Activated naive CD8-positive, alpha-beta T cell treated with anti-CD3 and anti-CD28 coated beads, Interleukin-2, amount 10 ng/mL, durations not matched to agents 7 days and 5 days (primary cell): ENCODE measurements at regions not wholly inside any gene's neighbourhood (a gene's known extent, or its start where the extent isn't known, plus 50 kb on each side); places are given as distances from the start of the nearest gene placed in this dataset.

Experiments used
- ATAC-seq: fragments of 150-1000 bp; cut with Tn5 transposase; one replicate; pipeline ENCODE4 v1.10.0; 2021; ENCODE audit warnings: low read depth, moderate library complexity
- POLR2A ChIA-PET: fragments of 350-600 bp; sonication (Branson Sonifier 250); formaldehyde crosslinking; loops from one replicate; lab custom pipeline; 2021; ENCODE audit warnings: antibody characterized with exemption; lab: Charles Lee
- DNase-seq: peaks from one replicate; pipeline ENCODE4 v3.0.0; 2021
- H3K27ac Mint-ChIP-seq: one replicate; pipeline ENCODE4 v1.8.0; 2022; ENCODE audit warnings: mild to moderate bottlenecking, mixed read lengths
- H3K27me3 Mint-ChIP-seq: one replicate; pipeline ENCODE4 v1.8.0; 2022; ENCODE audit warnings: mild to moderate bottlenecking, moderate library complexity, mixed read lengths
- H3K36me3 Mint-ChIP-seq: one replicate; pipeline ENCODE4 v1.8.0; 2021; ENCODE audit warnings: mild to moderate bottlenecking, mixed read lengths
- H3K4me1 Mint-ChIP-seq: one replicate; pipeline ENCODE4 v1.8.0; 2021; ENCODE audit warnings: mixed read lengths
- H3K4me3 Mint-ChIP-seq: one replicate; pipeline ENCODE4 v1.8.0; 2022; ENCODE audit warnings: mild to moderate bottlenecking, moderate library complexity, mixed read lengths
- H3K9me3 Mint-ChIP-seq: one replicate; pipeline ENCODE4 v1.8.0; 2021; ENCODE audit warnings: mixed read lengths

- POLR2A ChIA-PET, result no interaction called here
- Mint-ChIP-seq H3K36me3 (no peaks in the 10 kb centered on the region), H3K4me3 (no peak overlapping the region), H3K4me1 (no peaks in the 10 kb centered on the region), H3K9me3 (no peaks in the 10 kb centered on the region), H3K27me3 (no peaks in the 10 kb centered on the region), H3K27ac (no peak overlapping the region)
- no peak for DNase-seq
- ATAC-seq, result no peak
Observed at GRCh38 chr5:60360355-60360754, 339.6 kb downstream of the DEPDC1B start.

- no peak for DNase-seq
- POLR2A ChIA-PET, result no interaction called here
- no peak overlapping the region for H3K4me3 Mint-ChIP-seq
- H3K36me3 Mint-ChIP-seq, result no peaks in the 10 kb centered on the region
- no peaks in the 10 kb centered on the region for H3K9me3 Mint-ChIP-seq
- no peak overlapping the region for H3K27ac Mint-ChIP-seq
- H3K4me1 Mint-ChIP-seq, result no peaks in the 10 kb centered on the region
- no peak for ATAC-seq
- no peaks in the 10 kb centered on the region for H3K27me3 Mint-ChIP-seq
Observed at GRCh38 chr5:60357302-60357701, 342.7 kb downstream of the DEPDC1B start.

GRCh38 chr5:60356745-60357144, 343.2 kb downstream of the DEPDC1B start:
- no peaks in the 10 kb centered on the region for H3K9me3 Mint-ChIP-seq
- H3K27ac Mint-ChIP-seq, result no peak overlapping the region
- no peaks in the 10 kb centered on the region for H3K36me3 Mint-ChIP-seq
- H3K4me1 Mint-ChIP-seq, result no peaks in the 10 kb centered on the region
- no peak for ATAC-seq
- DNase-seq, result no peak
- POLR2A ChIA-PET, result no interaction called here
- H3K4me3 Mint-ChIP-seq, result no peak overlapping the region
- no peaks in the 10 kb centered on the region for H3K27me3 Mint-ChIP-seq

GRCh38 chr5:60355181-60355580, 344.8 kb downstream of the DEPDC1B start:
- Mint-ChIP-seq H3K36me3 (no peaks in the 10 kb centered on the region), H3K27me3 (no peaks in the 10 kb centered on the region), H3K4me3 (no peak overlapping the region)

GRCh38 chr5:60354311-60354710, 345.7 kb downstream of the DEPDC1B start:
- ATAC-seq (no peak), DNase-seq (no peak)
- POLR2A ChIA-PET, result no interaction called here
- Mint-ChIP-seq H3K4me1 (no peaks in the 10 kb centered on the region), H3K27ac (no peak overlapping the region), H3K27me3 (no peaks in the 10 kb centered on the region), H3K4me3 (no peak overlapping the region), H3K36me3 (no peaks in the 10 kb centered on the region), H3K9me3 (no peaks in the 10 kb centered on the region)

More at GRCh38 chr5:60355181-60355580, 344.8 kb downstream of the DEPDC1B start:
- Mint-ChIP-seq H3K27ac (no peak overlapping the region), H3K9me3 (no peaks in the 10 kb centered on the region), H3K4me1 (no peaks in the 10 kb centered on the region)
- ATAC-seq (no peak), DNase-seq (no peak)
- POLR2A ChIA-PET, result no interaction called here

- Mint-ChIP-seq H3K36me3 (no peaks in the 10 kb centered on the region), H3K9me3 (no peaks in the 10 kb centered on the region), H3K27me3 (no peaks in the 10 kb centered on the region), H3K4me3 (no peak overlapping the region), H3K4me1 (no peaks in the 10 kb centered on the region), H3K27ac (peak overlapping the region; percentile 54)
- ATAC-seq, result no peak
- no peak for DNase-seq
- POLR2A ChIA-PET, result no interaction called here
Observed at GRCh38 chr5:60352992-60353599, 346.9 kb downstream of the DEPDC1B start.

- H3K36me3 Mint-ChIP-seq, result no peaks in the 10 kb centered on the region
Observed at GRCh38 chr5:60350794-60351193, 349.2 kb downstream of the DEPDC1B start.

DNA sequence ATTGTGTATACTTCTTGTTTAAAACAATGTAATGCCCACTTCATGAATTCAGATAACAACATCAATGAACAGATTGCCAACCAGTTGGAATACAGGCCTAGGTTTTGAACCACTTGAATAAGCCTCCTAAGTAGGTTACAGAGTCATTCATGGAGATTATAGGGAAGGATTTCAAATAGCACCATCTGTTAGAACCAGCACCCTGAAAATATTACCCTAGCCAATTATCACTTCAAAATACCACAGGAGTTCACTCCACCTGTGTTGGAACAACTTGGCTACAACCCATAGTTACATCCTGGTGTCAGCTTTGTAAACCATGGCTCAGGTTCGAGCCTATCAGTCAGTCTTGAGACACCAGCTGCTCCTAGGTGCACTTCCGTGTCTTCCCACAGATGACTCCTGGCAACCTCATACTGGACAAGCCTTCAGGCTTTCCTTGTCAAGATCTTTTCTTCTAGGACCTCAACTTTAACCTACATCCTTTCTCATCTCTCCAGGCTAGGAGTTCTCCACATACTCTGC, 350.0 kb downstream of the DEPDC1B start:
- ATAC-seq (no peak), DNase-seq (no peak)
- Mint-ChIP-seq H3K4me1 (no peaks in the 10 kb centered on the region), H3K27ac (no peak overlapping the region), H3K9me3 (no peaks in the 10 kb centered on the region), H3K36me3 (no peaks in the 10 kb centered on the region), H3K27me3 (no peaks in the 10 kb centered on the region), H3K4me3 (no peak overlapping the region)
- POLR2A ChIA-PET, result no interaction called here

More at GRCh38 chr5:60350794-60351193, 349.2 kb downstream of the DEPDC1B start:
- no peaks in the 10 kb centered on the region for H3K27me3 Mint-ChIP-seq
- POLR2A ChIA-PET, result no interaction called here
- H3K27ac Mint-ChIP-seq, result no peak overlapping the region
- no peaks in the 10 kb centered on the region for H3K4me1 Mint-ChIP-seq
- ATAC-seq (no peak), DNase-seq (no peak)
- H3K9me3 Mint-ChIP-seq, result no peaks in the 10 kb centered on the region
- no peak overlapping the region for H3K4me3 Mint-ChIP-seq

DNA sequence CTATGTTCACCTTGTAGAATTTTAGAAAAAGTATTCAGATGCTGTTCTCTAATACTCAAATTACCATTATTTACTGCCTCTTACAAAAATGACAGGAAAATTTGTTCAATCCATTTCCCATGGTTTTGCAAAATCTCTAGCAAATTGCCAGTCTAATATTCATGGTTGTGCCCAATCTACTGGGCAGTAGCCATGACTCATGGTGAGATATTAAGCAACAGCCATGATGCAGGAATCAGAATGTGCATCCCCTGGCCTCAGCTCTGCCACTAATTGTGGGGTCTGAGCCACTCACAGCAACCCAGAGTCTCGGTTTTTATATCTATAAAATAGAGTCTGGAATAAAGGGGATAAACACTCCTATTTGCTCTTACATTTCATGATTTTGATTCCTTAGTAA, 353.6 kb downstream of the DEPDC1B start:
- H3K4me3 Mint-ChIP-seq, result no peak overlapping the region
- DNase-seq, result no peak
- POLR2A ChIA-PET, result no interaction called here
- H3K27ac Mint-ChIP-seq, result no peak overlapping the region
- H3K4me1 Mint-ChIP-seq, result no peaks in the 10 kb centered on the region
- H3K36me3 Mint-ChIP-seq, result no peaks in the 10 kb centered on the region
- no peaks in the 10 kb centered on the region for H3K27me3 Mint-ChIP-seq
- no peak for ATAC-seq
- no peaks in the 10 kb centered on the region for H3K9me3 Mint-ChIP-seq

DNA sequence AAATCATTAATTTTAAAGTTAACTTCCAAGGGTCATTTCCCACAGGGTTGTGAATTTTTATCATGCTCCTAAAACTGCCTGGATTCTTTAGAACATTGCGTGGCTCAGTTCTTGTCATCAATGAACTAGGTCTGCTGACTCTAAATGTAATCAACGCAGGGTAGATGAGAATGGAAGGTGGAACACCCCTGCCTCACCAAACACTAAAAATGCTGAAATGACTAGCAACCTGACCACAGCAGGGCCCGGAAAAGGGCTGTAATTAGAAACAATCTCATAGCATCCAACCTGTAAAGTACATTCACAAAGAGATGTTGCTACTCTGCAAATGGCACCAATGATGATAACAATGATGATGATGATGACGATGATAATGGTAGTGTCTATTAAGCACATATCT, 356.9 kb downstream of the DEPDC1B start:
- POLR2A ChIA-PET, result no interaction called here
- H3K4me1 Mint-ChIP-seq, result no peaks in the 10 kb centered on the region
- H3K4me3 Mint-ChIP-seq, result no peak overlapping the region
- no peaks in the 10 kb centered on the region for H3K36me3 Mint-ChIP-seq
- no peak for ATAC-seq
- no peak for DNase-seq
- no peaks in the 10 kb centered on the region for H3K9me3 Mint-ChIP-seq
- H3K27me3 Mint-ChIP-seq, result no peaks in the 10 kb centered on the region
- no peak overlapping the region for H3K27ac Mint-ChIP-seq

GRCh38 chr5:60340965-60341471, 358.9 kb downstream of the DEPDC1B start:
- DNase-seq, result no peak
- no peaks in the 10 kb centered on the region for H3K36me3 Mint-ChIP-seq
- no peak overlapping the region for H3K27ac Mint-ChIP-seq
- no peak for ATAC-seq
- no peaks in the 10 kb centered on the region for H3K9me3 Mint-ChIP-seq
- H3K4me1 Mint-ChIP-seq, result no peaks in the 10 kb centered on the region
- POLR2A ChIA-PET, result no interaction called here
- no peak overlapping the region for H3K4me3 Mint-ChIP-seq
- H3K27me3 Mint-ChIP-seq, result no peaks in the 10 kb centered on the region

- Mint-ChIP-seq H3K4me3 (no peak overlapping the region), H3K27ac (no peak overlapping the region), H3K4me1 (no peaks in the 10 kb centered on the region), H3K36me3 (no peaks in the 10 kb centered on the region), H3K9me3 (no peaks in the 10 kb centered on the region), H3K27me3 (no peaks in the 10 kb centered on the region)
- no peak for DNase-seq
- no peak for ATAC-seq
- POLR2A ChIA-PET, result no interaction called here
Observed at GRCh38 chr5:60340326-60340725, 359.6 kb downstream of the DEPDC1B start.

- H3K4me3 Mint-ChIP-seq, result no peak overlapping the region
- H3K9me3 Mint-ChIP-seq, result no peaks in the 10 kb centered on the region
- ATAC-seq (no peak), DNase-seq (no peak)
- no peaks in the 10 kb centered on the region for H3K4me1 Mint-ChIP-seq
- H3K27ac Mint-ChIP-seq, result no peak overlapping the region
- H3K27me3 Mint-ChIP-seq, result no peaks in the 10 kb centered on the region
- POLR2A ChIA-PET, result no interaction called here
- no peaks in the 10 kb centered on the region for H3K36me3 Mint-ChIP-seq
Observed at GRCh38 chr5:60339691-60340201, 360.2 kb downstream of the DEPDC1B start.

DNA sequence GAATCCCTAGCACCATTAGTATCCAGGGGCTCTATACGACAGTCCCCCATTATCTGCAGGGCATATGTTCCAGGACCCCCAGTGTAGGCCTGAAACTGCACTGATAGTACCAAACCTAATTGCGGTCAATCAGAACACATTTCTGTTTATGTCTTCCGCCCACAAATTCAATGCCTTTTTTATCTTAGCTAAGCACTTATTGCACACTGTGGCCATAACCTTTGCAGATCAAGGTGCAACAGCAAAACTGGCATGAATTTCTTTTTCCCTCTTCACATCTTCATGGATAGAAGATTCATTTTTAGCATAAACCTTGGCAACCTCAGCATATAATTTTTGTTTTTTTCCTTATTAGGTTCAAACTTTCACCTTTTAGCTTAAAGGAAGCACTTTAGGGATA, 361.1 kb downstream of the DEPDC1B start:
- Mint-ChIP-seq H3K27me3 (no peaks in the 10 kb centered on the region), H3K27ac (no peak overlapping the region), H3K36me3 (no peaks in the 10 kb centered on the region), H3K4me1 (no peaks in the 10 kb centered on the region), H3K4me3 (no peak overlapping the region), H3K9me3 (no peaks in the 10 kb centered on the region)
- POLR2A ChIA-PET, result no interaction called here
- DNase-seq (no peak), ATAC-seq (no peak)
